ENCODE measurements at regions not wholly inside any gene's neighbourhood (a gene's known extent, or its start where the extent isn't known, plus 50 kb on each side); places are given as distances from the start of the nearest gene placed in this dataset.
"Not testable (repeated sequence)": the region's sequence is repeated elsewhere in the genome, so short reads cannot be mapped to it uniquely, and the experiment has no call there.

- peak; percentile 50 for DNase-seq
Measured at GRCh38 chr9:93900971-93901861, 53.9 kb downstream of the BARX1 start.

GRCh38 chr9:93900436-93900819, 54.7 kb downstream of the BARX1 start:
- DNase-seq, result peak; percentile 28

- peak; percentile 48 for DNase-seq
Measured at GRCh38 chr9:93899609-93900435, 55.3 kb downstream of the BARX1 start.

GRCh38 chr9:93898502-93899426, 56.4 kb downstream of the BARX1 start:
- peak; percentile 53 for DNase-seq

DNA sequence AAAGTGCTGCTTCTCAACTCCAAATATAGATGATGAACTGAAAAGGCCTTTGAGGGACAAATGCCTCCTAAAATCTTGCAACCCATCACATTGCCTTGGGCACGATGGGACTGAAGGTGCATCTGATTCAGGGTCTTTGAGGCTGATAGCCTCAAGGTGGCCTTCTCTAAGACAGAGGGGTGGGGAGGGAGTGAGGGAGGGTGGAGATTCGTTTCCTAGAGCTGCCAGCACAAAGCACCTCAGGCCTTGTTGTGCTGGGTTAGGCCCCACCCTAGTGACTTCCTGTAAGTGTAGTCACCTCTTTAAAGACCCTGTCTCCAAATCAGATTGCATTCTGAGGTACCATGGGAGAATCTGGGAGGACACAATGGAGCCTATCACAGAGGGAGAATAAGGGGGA, 57.1 kb downstream of the BARX1 start:
- peak; percentile 50 for DNase-seq

DNA sequence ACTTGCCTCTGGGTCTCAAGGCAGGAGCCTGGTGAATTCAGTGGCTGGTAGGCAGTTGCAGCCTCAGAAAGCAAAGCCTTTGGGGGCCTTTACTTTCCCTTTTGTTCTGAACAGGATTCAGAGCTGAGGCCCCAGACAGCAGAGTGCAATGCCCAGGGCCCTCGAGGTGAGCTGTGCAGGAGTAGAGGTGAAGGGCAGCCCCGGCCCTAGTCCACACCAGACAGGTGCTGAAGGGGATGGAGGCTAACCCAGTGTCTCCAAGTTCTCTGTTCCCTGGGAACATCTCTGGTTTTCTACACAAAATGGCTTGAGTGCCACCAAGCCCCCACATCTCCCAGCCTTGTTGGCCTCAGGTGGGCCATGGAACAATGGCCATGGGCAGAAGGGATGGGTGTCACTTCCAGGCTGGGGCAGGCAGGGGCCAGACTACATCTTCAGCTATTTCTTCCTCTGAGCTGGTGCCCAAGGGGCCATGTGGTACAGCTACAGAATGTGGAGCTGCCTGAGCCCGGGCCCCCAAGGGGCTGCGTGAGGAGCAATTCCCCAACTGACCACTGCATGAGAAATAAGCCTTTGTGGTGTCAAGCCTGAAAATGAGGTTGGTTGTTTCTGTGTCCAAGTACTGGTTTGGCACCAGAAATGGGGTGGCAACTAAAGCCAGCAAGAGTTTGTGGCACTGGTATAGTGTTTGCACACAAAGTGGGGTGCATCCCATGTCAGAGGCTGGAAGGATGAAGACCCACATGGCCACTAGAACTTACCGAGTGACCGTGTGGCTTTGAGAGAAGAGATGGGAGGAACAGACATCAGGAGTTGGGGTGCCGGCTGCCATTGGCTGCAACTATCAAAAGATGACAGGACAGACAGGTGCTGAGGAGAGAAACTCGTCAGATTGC, 57.8 kb downstream of the BARX1 start:
- DNase-seq, result peak; percentile 46

GRCh38 chr9:93896496-93897033, 58.6 kb downstream of the BARX1 start:
- peak; percentile 38 for DNase-seq

DNA sequence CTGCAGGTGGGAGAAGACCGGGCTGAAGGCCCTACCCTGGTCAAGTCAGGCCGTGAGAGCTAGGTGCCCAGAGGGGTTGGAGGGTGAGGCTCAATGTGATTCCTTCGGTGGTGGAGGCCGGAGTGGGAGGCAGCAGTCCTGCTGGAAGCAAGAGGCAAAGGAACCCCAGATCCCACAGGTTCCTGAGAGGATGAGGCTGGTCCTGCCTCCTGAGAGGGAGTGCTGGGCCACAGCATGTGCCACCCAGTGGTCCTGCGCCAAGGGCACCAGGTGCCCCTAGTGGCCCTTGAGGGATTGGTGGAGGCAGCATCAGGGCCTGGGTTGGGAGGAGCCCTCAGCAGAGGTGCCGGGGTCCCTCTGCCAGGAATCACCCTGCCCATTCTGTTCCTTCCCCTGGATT, 59.1 kb downstream of the BARX1 start:
- peak; percentile 49 for DNase-seq

DNA sequence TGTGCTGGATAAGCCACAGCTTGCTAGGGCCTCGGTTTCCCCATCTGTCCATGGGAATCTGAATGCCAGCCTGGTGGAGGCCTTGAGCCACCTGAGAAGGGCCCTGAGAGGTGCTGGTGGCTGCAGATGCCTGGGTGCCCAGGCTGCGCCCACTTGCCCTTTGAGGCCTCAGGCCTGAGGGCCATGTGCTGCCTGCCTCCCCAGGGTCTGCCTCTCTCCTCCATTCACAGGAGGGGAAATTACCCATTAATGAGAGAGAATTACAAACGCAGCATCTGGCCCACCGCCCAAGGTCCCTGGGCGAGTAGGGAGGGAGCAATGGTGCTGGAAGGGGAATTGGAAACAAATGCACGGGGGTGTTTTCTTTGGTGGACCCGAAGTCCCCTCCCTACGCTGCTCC, 59.6 kb downstream of the BARX1 start:
- no peak for DNase-seq

- DNase-seq, result peak; percentile 43
Measured at GRCh38 chr9:93894691-93895079, 60.5 kb downstream of the BARX1 start.

DNA sequence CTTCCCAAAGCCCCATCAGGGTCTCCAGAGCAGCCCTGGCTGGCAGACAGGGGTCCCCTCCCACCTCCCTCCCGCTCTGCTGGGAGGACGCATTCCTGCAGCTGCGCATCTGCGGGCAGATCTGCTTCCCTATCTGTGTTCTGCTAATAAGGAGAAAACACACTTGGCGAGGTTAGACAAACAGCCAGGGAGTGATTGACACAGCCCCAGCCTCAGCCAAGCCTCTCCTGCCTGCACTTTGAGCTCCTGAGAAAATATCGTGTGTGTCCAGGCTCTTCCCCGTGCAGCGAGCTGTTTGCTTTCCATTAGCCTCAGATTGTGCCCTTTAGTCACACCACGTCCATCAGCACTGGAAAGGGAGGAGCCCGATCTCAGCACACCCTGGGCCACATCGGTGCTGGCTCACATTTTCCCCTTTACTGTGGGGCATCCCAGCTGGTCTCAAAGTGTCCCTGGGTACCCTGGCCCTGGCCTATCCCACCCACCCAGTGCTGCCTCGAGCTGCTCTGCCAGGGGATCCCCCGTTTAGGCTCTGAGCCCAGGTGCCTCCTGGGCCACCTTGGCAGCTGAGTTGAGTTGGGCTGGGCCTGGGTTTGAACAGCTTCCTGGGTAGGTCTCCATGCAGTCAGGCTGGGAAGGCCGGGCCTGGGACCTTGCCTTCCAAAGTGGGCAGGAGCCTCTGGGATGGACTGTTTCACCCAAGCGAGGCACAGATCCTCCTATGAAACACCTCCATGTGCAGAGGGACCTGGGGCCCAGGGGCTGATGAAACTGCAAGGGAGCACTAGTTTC, 61.1 kb downstream of the BARX1 start:
- DNase-seq, result peak; percentile 40

DNA sequence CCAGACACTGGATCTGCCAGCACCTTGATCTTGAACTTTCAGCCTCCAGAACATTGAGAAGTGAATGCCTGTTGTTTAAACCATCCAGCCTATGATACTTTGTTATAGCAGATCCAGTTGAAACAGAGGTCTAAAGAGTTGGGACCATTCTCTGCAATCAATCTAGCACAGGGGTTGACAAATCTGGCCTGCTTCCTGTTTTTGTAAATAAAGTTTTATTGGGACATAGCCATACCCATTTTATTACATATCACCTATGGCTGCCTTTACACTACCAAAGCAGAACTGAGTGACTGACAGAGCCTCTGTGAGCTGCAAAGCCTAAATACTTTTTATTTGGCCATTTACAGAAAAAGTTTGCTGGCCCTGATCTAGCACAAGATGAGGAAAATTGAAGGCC, 62.0 kb downstream of the BARX1 start:
- no peak for DNase-seq

GRCh38 chr9:93892748-93893147, 62.4 kb downstream of the BARX1 start:
- DNase-seq, result no peak

GRCh38 chr9:93891549-93892310, 63.4 kb downstream of the BARX1 start:
- DNase-seq, result no peak

DNA sequence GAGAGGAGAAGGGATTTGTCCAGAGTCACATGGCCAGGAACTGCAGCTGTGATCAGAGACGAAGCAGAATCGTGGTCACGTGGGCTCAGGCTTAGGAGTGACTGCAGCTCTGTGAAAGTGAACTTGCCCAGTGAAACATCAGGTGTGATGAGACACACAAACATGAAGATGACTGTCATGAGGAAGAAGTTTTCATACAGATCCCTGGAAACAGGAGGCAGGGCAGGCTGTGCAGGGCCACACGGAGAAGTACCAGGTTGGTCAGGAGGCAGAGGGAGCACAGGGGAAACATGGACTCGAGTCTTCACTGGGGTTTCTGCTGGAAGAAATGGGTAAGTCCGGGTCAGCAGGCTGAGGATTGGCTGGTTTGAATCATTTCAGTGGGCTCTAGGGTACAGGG, 64.1 kb downstream of the BARX1 start:
- DNase-seq, result no peak

- DNase-seq, result no peak
Measured at GRCh38 chr9:93890436-93890935, 64.7 kb downstream of the BARX1 start.

DNA sequence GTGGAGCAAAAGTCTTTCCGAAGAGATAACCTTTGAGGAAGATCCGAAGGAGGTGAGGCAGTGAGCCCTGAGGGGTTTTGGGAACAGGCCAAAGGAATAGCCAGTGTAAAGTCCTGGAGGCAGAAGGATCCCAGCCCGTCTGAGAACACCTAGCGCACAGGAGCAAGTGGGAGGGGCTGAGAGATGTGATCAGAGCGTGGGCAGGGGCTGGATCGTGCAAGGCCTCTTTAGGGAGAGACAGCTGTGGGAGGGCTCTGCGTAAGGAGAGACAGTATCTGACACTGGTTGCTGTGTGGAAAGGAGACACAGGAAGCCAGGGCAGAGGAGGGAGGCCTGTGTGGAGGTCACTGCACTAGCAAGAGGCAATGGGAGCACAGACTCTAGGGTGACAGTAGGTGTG, 68.2 kb downstream of the BARX1 start:
- DNase-seq, result no peak

GRCh38 chr9:93884808-93885207, 70.3 kb downstream of the BARX1 start:
- DNase-seq, result no peak

DNA sequence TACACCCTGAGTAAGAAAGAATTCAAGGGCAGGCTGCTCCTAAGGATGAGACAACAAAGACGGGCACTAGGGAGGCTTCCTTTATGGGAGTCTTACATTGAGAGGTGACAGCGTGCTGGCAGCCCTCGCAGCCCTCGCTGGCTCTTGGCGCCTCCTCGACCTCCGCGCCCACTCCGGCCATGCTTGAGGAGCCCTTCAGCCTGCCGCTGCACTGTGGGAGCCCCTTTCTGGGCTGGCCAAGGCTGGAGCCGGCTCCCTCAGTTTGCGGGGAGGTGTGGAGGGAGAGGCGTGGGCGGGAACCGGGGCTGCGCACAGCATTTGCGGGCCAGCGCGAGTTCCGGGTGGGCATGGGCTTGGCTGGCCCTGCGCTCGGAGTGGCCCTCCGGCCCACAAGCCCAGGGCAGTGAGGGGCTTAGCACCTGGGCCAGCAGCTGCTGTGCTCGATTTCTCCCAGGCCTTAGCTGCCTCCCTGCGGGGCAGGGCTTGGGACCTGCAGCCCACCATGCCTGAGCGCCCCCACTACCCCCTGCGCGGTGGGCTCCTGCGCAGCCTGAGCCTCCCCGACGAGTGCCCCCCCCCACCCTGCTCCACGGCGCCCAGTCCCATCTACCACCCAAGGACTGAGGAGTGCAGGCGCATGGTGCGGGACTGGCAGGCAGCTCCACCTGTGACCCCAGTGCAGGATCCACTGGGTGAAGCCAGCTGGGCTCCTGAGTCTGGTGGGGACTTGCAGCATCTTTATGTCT, 75.3 kb downstream of the BARX1 start:
- not testable (repeated sequence) for DNase-seq
